GM20000 (cell line): ENCODE measurements at regions not wholly inside any gene's neighbourhood (a gene's known extent, or its start where the extent isn't known, plus 50 kb on each side); places are given as distances from the start of the nearest gene placed in this dataset.

Source experiments
- DNase-seq: peaks from one replicate; pipeline ENCODE4 v3.0.0; 2012; ENCODE audit warnings: low spot score
- TF ChIP-seq, protein P1 (sequence below): IDR thresholded peaks from 2 replicates; pipeline ENCODE4 v1.5.1; 2012; ENCODE audit warnings: mild to moderate bottlenecking, control low read depth; ENCODE audit errors: extremely low read depth, missing control alignments

- TF ChIP-seq, protein P1, sequence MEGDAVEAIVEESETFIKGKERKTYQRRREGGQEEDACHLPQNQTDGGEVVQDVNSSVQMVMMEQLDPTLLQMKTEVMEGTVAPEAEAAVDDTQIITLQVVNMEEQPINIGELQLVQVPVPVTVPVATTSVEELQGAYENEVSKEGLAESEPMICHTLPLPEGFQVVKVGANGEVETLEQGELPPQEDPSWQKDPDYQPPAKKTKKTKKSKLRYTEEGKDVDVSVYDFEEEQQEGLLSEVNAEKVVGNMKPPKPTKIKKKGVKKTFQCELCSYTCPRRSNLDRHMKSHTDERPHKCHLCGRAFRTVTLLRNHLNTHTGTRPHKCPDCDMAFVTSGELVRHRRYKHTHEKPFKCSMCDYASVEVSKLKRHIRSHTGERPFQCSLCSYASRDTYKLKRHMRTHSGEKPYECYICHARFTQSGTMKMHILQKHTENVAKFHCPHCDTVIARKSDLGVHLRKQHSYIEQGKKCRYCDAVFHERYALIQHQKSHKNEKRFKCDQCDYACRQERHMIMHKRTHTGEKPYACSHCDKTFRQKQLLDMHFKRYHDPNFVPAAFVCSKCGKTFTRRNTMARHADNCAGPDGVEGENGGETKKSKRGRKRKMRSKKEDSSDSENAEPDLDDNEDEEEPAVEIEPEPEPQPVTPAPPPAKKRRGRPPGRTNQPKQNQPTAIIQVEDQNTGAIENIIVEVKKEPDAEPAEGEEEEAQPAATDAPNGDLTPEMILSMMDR = no peak
Observed at GRCh38 chr2:76320716-76321115, 610.0 kb upstream of the GCFC2 start.

GRCh38 chr2:76318848-76319360 lies 608.2 kb upstream of the GCFC2 start:
- DNase-seq = no peak
- TF ChIP-seq, protein P1 = no peak

More at GRCh38 chr2:76320716-76321115, 610.0 kb upstream of the GCFC2 start:
- DNase-seq = no peak

DNA sequence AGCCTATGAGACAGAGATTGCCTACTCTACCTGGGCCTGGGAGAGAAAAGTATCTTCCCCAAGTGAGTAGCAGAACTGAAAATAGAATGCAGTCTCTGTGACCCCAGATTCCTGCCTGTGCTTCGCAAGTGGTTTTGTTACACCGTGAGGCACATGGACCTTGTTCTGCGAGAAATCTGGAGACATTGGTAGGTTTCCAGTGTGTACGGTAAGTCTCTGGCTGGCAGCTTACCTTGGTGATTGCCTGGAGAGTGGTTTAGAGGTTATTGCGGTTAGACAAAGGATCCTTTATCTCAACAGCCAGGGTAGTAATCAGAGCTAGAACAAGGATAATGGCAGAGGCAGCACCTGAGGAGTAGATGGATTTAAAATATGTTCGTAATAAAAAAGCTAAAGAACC lies 606.0 kb upstream of the GCFC2 start:
- DNase-seq = no peak
- TF ChIP-seq, protein P1 = no peak

- no peak for DNase-seq
Observed at GRCh38 chr2:76314271-76315020, 603.7 kb upstream of the GCFC2 start.

GRCh38 chr2:76312236-76312635 lies 601.5 kb upstream of the GCFC2 start:
- no peak for DNase-seq
- TF ChIP-seq, protein P1 = no peak

More at GRCh38 chr2:76314271-76315020, 603.7 kb upstream of the GCFC2 start:
- TF ChIP-seq, protein P1 = no peak

DNA sequence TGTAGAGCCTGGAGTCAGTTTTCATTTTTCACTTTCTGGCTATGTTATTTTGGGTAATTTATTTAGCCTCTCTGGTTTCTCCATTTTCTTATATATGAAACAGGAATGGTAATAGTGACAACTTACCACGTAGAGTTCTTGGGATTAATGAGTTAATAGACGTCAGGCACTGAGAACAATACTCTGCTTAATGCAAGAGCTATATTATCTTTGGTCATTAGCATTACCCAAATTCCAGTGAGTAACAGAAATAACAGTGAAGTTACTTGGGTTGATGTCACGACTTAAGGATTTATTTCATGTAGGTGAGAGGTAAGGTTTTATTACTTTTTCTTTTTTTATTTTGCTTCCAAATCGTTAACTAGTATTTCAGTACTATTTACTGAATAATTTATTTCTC lies 601.0 kb upstream of the GCFC2 start:
- no peak for DNase-seq
- TF ChIP-seq, protein P1 = no peak

DNA sequence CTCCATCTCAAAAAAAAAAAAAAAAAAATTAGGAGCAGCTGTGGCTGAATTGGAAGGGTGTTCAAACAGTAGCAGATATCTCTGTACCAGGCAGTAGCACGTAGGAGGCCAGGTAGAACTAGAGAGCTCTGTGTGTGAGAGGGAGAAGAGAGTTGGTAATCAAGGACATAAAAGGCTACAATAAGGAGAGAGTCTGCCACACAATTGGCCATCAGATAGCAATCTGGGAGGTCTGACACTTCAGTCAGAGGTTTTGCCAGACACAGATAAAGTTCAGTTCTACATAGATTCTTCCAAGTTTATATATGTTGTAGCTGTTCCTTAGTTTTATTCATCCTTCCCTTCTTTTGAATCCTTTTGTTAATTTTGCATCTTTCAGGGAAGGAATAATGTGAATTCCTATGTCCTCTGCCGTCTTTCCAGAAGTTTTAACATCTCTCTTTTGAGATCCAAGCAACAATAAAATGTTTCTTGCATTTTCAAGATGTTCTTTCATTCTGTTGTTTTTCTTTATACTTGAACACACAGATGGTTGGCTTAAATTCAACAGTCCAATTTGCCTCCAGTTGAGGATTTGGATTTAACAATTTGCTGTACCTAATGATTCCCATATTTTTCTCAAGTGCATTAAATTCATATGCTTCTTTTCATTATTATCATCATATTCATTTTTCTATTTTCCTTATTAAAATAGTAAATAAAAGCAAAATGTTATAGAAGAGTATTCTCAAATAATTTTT lies 600.3 kb upstream of the GCFC2 start:
- TF ChIP-seq, protein P1 = no peak

More for the DNA sequence above, 600.3 kb upstream of the GCFC2 start:
- no peak for DNase-seq
